ENCODE measurements at regions not wholly inside any gene's neighbourhood (a gene's known extent, or its start where the extent isn't known, plus 50 kb on each side); places are given as distances from the start of the nearest gene placed in this dataset.

DNA sequence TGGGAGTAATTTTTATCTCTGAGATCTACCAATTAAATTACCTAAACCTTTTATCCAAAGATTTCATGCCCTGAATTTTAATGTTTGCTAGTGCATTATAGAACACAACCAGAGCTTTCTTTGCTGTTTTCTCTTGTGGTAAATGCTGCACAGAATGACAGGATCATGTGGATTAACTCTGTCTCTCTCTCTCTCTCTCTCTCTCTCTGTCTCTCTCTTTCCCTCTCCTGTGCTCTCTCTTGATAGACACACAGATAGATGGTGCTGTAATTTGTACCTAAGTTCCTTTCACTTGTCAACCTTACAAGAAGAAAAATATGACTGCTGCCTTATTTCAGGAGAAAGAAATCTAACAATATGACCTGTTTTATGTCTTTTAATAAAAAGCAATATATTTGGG lies 211.2 kb upstream of the WDFY3 start:
- TF ChIP-seq, protein P1, sequence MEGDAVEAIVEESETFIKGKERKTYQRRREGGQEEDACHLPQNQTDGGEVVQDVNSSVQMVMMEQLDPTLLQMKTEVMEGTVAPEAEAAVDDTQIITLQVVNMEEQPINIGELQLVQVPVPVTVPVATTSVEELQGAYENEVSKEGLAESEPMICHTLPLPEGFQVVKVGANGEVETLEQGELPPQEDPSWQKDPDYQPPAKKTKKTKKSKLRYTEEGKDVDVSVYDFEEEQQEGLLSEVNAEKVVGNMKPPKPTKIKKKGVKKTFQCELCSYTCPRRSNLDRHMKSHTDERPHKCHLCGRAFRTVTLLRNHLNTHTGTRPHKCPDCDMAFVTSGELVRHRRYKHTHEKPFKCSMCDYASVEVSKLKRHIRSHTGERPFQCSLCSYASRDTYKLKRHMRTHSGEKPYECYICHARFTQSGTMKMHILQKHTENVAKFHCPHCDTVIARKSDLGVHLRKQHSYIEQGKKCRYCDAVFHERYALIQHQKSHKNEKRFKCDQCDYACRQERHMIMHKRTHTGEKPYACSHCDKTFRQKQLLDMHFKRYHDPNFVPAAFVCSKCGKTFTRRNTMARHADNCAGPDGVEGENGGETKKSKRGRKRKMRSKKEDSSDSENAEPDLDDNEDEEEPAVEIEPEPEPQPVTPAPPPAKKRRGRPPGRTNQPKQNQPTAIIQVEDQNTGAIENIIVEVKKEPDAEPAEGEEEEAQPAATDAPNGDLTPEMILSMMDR (IDR thresholded peaks at IDR 0.05), result no peak
- TF ChIP-seq POLR2A (IDR thresholded peaks at IDR 0.05), result no peak
